Panc1 (cell line): ENCODE measurements at regions not wholly inside any gene's neighbourhood (a gene's known extent, or its start where the extent isn't known, plus 50 kb on each side); places are given as distances from the start of the nearest gene placed in this dataset.

ENCODE experiments used
- ATAC-seq: fragments of 200-7000 bp; cut with Tn5 transposase; 2 replicates; pipeline ENCODE4 v1.9.1; 2020; ENCODE audit warnings: mild to moderate bottlenecking, moderate library complexity
- BruUV-seq: library from RNA; stranded (reverse); fragments of 400-500 nt; replicated peaks from 2 replicates; lab custom pipeline; 2021; lab: Mats Ljungman, UMichigan
- CTCF ChIA-PET: fragments of 300-600 bp; sonication (Branson Sonifier 250); formaldehyde crosslinking; loops from one replicate; lab custom pipeline; 2022; ENCODE audit warnings: antibody characterized with exemption; lab: Charles Lee
- POLR2A ChIA-PET: fragments of 300-600 bp; sonication (Branson Sonifier 250); formaldehyde crosslinking; loops from one replicate; lab custom pipeline; 2022; ENCODE audit warnings: antibody characterized with exemption; lab: Charles Lee
- DNase-seq: peaks from one replicate; pipeline ENCODE4 v3.0.0-alpha.2; 2010; ENCODE audit warnings: low read depth, low spot score
- H3K27ac ChIP-seq: 2 replicates; pipeline ENCODE4 v1.5.1; 2011; ENCODE audit warnings: mild to moderate bottlenecking, low read length, inconsistent platforms
- H3K27me3 ChIP-seq: fragments of 200-500 bp; sonication (Bioruptor generic); 2 replicates; pipeline ENCODE4 v1.6.0; 2014; ENCODE audit warnings: low read length, inconsistent platforms; ENCODE audit not compliant: control insufficient read depth, insufficient read depth
- H3K36me3 ChIP-seq: fragments of 200-500 bp; sonication (Bioruptor generic); 2 replicates; pipeline ENCODE4 v1.5.1; 2014; ENCODE audit warnings: inconsistent platforms, mild to moderate bottlenecking, low read length, moderate library complexity; ENCODE audit not compliant: control insufficient read depth, insufficient read depth
- H3K4me1 ChIP-seq: 2 replicates; pipeline ENCODE4 v1.5.1; 2011; ENCODE audit warnings: inconsistent platforms, mild to moderate bottlenecking, low read length, moderate library complexity; ENCODE audit not compliant: control insufficient read depth, insufficient read depth
- H3K4me3 ChIP-seq, 2 experiments: 2 replicates each; pipeline ENCODE4 v1.5.1; 2011 to 2012; ENCODE audit warnings: low read depth in 2 of 2, low read length in 2 of 2, mild to moderate bottlenecking in 2 of 2, inconsistent platforms in 1 of 2, moderate library complexity in 1 of 2
- H3K9me3 ChIP-seq: fragments of 200-500 bp; sonication (Bioruptor generic); 2 replicates; pipeline ENCODE4 v1.5.1; 2014; ENCODE audit warnings: low read depth, mild to moderate bottlenecking, inconsistent platforms, low read length, moderate library complexity; ENCODE audit not compliant: control insufficient read depth, insufficient read depth
- CTCF ChIP-seq: fragments of 450-650 bp; IDR thresholded peaks from 2 replicates; pipeline ENCODE4 v1.5.1; 2017; ENCODE audit warnings: mild to moderate bottlenecking
- POLR2AphosphoS5 ChIP-seq: IDR thresholded peaks from 2 replicates; pipeline ENCODE4 v1.6.1; 2012; ENCODE audit warnings: mild to moderate bottlenecking, low read depth, low read length, moderate library complexity
- SIN3A ChIP-seq: IDR thresholded peaks from 2 replicates; pipeline ENCODE4 v1.6.1; 2012; ENCODE audit warnings: low read depth, mild to moderate bottlenecking, low read length, moderate library complexity, borderline replicate concordance; ENCODE audit not compliant: insufficient read depth
- TCF7L2 ChIP-seq: IDR thresholded peaks from 2 replicates; pipeline ENCODE4 v1.6.1; 2011; ENCODE audit warnings: mild to moderate bottlenecking, low read depth, low read length, inconsistent platforms
- in situ Hi-C: cut with HindIII; loops from 2 replicates; pipeline ENCODE4 v1.10.0; 2016; ENCODE audit warnings: low sequenced_read_pairs, low pct_unique_long_range_greater_than_20kb
- intact Hi-C: fragments of 100-400 bp; cut with micrococcal nuclease; formaldehyde crosslinking; loops from one replicate; pipeline ENCODE4 v1.10.0; 2022; ENCODE audit not compliant: unreplicated experiment
- TF ChIP-seq, protein P1 (sequence below), 2 experiments: IDR thresholded peaks; 2 replicates each; pipeline ENCODE4 v1.6.1; 2011 to 2012; ENCODE audit warnings: low read depth in 2 of 2, control low read depth in 1 of 2, low read length in 1 of 2, mild to moderate bottlenecking in 1 of 2, moderate library complexity in 1 of 2; ENCODE audit not compliant: insufficient read depth in 1 of 2

DNA sequence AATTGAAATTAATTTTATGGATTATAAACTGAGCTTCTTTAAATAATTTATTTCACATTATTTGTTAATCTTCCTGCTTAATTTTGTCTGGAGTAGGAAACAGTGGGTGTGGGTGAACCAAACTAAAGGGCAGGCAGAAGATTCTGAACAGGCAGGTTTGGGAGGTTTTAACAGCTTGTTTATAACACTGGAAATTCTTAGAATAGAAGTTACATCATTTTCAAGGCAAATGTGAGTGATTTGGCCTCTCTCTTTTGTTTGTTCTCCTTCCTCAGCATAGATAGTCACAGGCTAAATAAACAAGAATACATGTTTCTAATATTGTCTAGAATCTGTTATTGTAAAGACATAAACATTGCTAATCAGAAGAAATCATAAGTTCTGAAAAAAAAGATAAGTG, 970.9 kb upstream of the NUDT12 start:
- CTCF ChIA-PET: no interaction called here
- no peaks in the 10 kb centered on the region for H3K36me3 ChIP-seq
- no peaks in the 10 kb centered on the region for H3K27me3 ChIP-seq
- TF ChIP-seq CTCF (no peak), POLR2AphosphoS5 (no peak), TCF7L2 (no peak), SIN3A (no peak)
- TF ChIP-seq, protein P1, sequence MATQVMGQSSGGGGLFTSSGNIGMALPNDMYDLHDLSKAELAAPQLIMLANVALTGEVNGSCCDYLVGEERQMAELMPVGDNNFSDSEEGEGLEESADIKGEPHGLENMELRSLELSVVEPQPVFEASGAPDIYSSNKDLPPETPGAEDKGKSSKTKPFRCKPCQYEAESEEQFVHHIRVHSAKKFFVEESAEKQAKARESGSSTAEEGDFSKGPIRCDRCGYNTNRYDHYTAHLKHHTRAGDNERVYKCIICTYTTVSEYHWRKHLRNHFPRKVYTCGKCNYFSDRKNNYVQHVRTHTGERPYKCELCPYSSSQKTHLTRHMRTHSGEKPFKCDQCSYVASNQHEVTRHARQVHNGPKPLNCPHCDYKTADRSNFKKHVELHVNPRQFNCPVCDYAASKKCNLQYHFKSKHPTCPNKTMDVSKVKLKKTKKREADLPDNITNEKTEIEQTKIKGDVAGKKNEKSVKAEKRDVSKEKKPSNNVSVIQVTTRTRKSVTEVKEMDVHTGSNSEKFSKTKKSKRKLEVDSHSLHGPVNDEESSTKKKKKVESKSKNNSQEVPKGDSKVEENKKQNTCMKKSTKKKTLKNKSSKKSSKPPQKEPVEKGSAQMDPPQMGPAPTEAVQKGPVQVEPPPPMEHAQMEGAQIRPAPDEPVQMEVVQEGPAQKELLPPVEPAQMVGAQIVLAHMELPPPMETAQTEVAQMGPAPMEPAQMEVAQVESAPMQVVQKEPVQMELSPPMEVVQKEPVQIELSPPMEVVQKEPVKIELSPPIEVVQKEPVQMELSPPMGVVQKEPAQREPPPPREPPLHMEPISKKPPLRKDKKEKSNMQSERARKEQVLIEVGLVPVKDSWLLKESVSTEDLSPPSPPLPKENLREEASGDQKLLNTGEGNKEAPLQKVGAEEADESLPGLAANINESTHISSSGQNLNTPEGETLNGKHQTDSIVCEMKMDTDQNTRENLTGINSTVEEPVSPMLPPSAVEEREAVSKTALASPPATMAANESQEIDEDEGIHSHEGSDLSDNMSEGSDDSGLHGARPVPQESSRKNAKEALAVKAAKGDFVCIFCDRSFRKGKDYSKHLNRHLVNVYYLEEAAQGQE (IDR thresholded peaks at IDR 0.05; ENCODE audit: insufficient read depth in 1 of 2, low read depth in 2 of 2, low read length in 1 of 2): no peak
- no peaks in the 10 kb centered on the region; the same call in 1 of the 2 replicates for H3K9me3 ChIP-seq
- ATAC-seq (no peak), DNase-seq (no peak)
- intact Hi-C loops (no loop called here), in situ Hi-C loops (no loop called here)
- BruUV-seq: no TSS peak
- POLR2A ChIA-PET: no interaction called here
- no peak overlapping the region for H3K27ac ChIP-seq
- no peaks in the 10 kb centered on the region for H3K4me1 ChIP-seq
- no peak overlapping the region for H3K4me3 ChIP-seq

- no peak for ATAC-seq
- H3K4me1 ChIP-seq: no peaks in the 10 kb centered on the region
- no TSS peak for BruUV-seq
- H3K9me3 ChIP-seq: no peaks in the 10 kb centered on the region; the same call in 1 of the 2 replicates
- intact Hi-C loops (no loop called here), in situ Hi-C loops (no loop called here)
- peak overlapping the region; percentile 23; the same call in 1 of the 2 replicates for H3K27ac ChIP-seq
- H3K27me3 ChIP-seq: no peaks in the 10 kb centered on the region
- TF ChIP-seq CTCF: no peak
- TF ChIP-seq POLR2AphosphoS5: no peak
- TF ChIP-seq SIN3A: no peak
- no peak for TF ChIP-seq TCF7L2
- TF ChIP-seq, protein P1 (IDR thresholded peaks at IDR 0.05; ENCODE audit: insufficient read depth in 1 of 2, low read depth in 2 of 2, low read length in 1 of 2): no peak
- no peaks in the 10 kb centered on the region for H3K36me3 ChIP-seq
- no peak for DNase-seq
- POLR2A ChIA-PET: no interaction called here
- H3K4me3 ChIP-seq: no peak overlapping the region
- CTCF ChIA-PET: no interaction called here
Observed at GRCh38 chr5:104526866-104527265, 964.3 kb upstream of the NUDT12 start.
